Upper lobe of left lung (tissue), 6 donors: ENCODE measurements at regions not wholly inside any gene's neighbourhood (a gene's known extent, or its start where the extent isn't known, plus 50 kb on each side); places are given as distances from the start of the nearest gene placed in this dataset.

ENCODE experiments used
- ATAC-seq, 2 donors: fragments of 200-7000 bp; cut with Tn5 transposase; one replicate each; pipeline ENCODE4 v1.9.1; 2022; ENCODE audit warnings: mild to moderate bottlenecking in 2 of 2, moderate library complexity in 2 of 2; ENCODE audit not compliant: low FRiP score in 2 of 2
- DNase-seq, 2 donors: peaks; one replicate each; pipeline ENCODE4 v3.0.0-alpha.2; 2019 to 2020
- H3K27ac ChIP-seq, 4 donors: fragments of 200-600 bp; sonication (generic); one replicate each; pipeline ENCODE4 v1.5.1; 2016 to 2019
- H3K27me3 ChIP-seq, 4 donors: fragments of 200-600 bp; sonication (generic); one replicate each; pipeline ENCODE4 v1.5.1; 2017 to 2019
- H3K36me3 ChIP-seq, 4 donors: fragments of 200-600 bp; sonication (generic); one replicate each; pipeline ENCODE4 v1.5.1; 2016 to 2019
- H3K4me1 ChIP-seq, 4 donors: fragments of 200-600 bp; sonication (generic); one replicate each; pipeline ENCODE4 v1.5.1; 2018 to 2019
- H3K4me3 ChIP-seq, 4 donors: fragments of 200-600 bp; sonication (generic); one replicate each; pipeline ENCODE4 v1.5.1; 2017 to 2019; ENCODE audit warnings: mild to moderate bottlenecking in 2 of 4, moderate library complexity in 1 of 4
- H3K9me3 ChIP-seq, 4 donors: fragments of 200-600 bp; sonication (generic); one replicate each; pipeline ENCODE4 v1.5.1; 2018 to 2019
- CTCF ChIP-seq, 6 experiments: fragments of 450-650 bp in 4 of 6; fragments of 200-600 bp in 2 of 6; sonication (generic) in 2 of 6; IDR thresholded peaks; one replicate each; pipeline ENCODE4 v1.5.1; 2016 to 2019; ENCODE audit warnings: antibody characterized with exemption in 6 of 6
- EP300 ChIP-seq, 4 donors: sonication (generic); formaldehyde crosslinking; IDR thresholded peaks; one replicate each; pipeline ENCODE4 v1.5.1; 2017; ENCODE audit warnings: antibody characterized with exemption in 4 of 4, control low read depth in 2 of 4
- POLR2A ChIP-seq, 4 donors: fragments of 450-650 bp; IDR thresholded peaks; one replicate each; pipeline ENCODE4 v1.5.1; 2016 to 2017; ENCODE audit warnings: antibody characterized with exemption in 4 of 4, mild to moderate bottlenecking in 2 of 4
- POLR2AphosphoS5 ChIP-seq, 2 donors: sonication (generic); formaldehyde crosslinking; IDR thresholded peaks; one replicate each; pipeline ENCODE4 v1.5.1; 2017; ENCODE audit warnings: antibody characterized with exemption in 2 of 2
- whole genome bisulfite sequencing, 2 donors: methylation state at CpG; one replicate each; pipeline ENCODE4 v1.1.5; 2017 to 2018; 5-methylcytosine and 5-hydroxymethylcytosine counted together
- donor health status: DM: no; HTN: no; CAD: no; lungs with moderate emphysema.
- donor health status: DM: no; HTN: yes; CAD: no; lungs with severe emphysema.

- 44 to 50% methylated on average over 1 of the region's 1 CpG for WGBS, 2 donors
- DNase-seq (no peak), ATAC-seq (no peak)
- Histone ChIP-seq H3K4me3 (no peak overlapping the region), H3K4me1 (no peaks in the 10 kb centered on the region), H3K9me3 (no peaks in the 10 kb centered on the region), H3K27ac (no peak overlapping the region), H3K36me3 (no peaks in the 10 kb centered on the region), H3K27me3 (no peaks in the 10 kb centered on the region)
- TF ChIP-seq POLR2A (IDR thresholded peaks at IDR 0.05), result no peak
- TF ChIP-seq POLR2AphosphoS5 (IDR thresholded peaks at IDR 0.05), result no peak
- no peak for TF ChIP-seq CTCF (IDR thresholded peaks at IDR 0.05)
- no peak for TF ChIP-seq EP300 (IDR thresholded peaks at IDR 0.05)
Observed at GRCh38 chr16:65752522-65752844, 614.0 kb upstream of the CDH5 start.

- DNase-seq, result no peak
- no peaks in the 10 kb centered on the region for H3K9me3 ChIP-seq
- H3K4me1 ChIP-seq, result no peaks in the 10 kb centered on the region
- no peak for TF ChIP-seq EP300 (IDR thresholded peaks at IDR 0.05)
- no peak for TF ChIP-seq POLR2AphosphoS5 (IDR thresholded peaks at IDR 0.05)
- no peak for TF ChIP-seq POLR2A (IDR thresholded peaks at IDR 0.05)
- no peak for TF ChIP-seq CTCF (IDR thresholded peaks at IDR 0.05)
- H3K27ac ChIP-seq, result peak overlapping the region in 2 of 4 donors; percentile 2 to 16
- 62 to 65% methylated on average over 8 of the region's 8 CpGs for WGBS, 2 donors
- no peaks in the 10 kb centered on the region for H3K36me3 ChIP-seq
- H3K27me3 ChIP-seq, result no peaks in the 10 kb centered on the region
- no peak overlapping the region for H3K4me3 ChIP-seq
- ATAC-seq, result no peak
Observed at GRCh38 chr16:65751622-65752521, 614.6 kb upstream of the CDH5 start.

GRCh38 chr16:65749506-65749905 is 617.0 kb upstream of the CDH5 start:
- TF ChIP-seq POLR2AphosphoS5 (IDR thresholded peaks at IDR 0.05) (no peak), POLR2A (IDR thresholded peaks at IDR 0.05) (no peak), CTCF (IDR thresholded peaks at IDR 0.05) (no peak), EP300 (IDR thresholded peaks at IDR 0.05) (no peak)
- H3K4me1 ChIP-seq, result no peaks in the 10 kb centered on the region
- H3K9me3 ChIP-seq, result no peaks in the 10 kb centered on the region
- H3K27me3 ChIP-seq, result no peaks in the 10 kb centered on the region
- no peak overlapping the region for H3K4me3 ChIP-seq
- H3K27ac ChIP-seq, result no peak overlapping the region
- H3K36me3 ChIP-seq, result no peaks in the 10 kb centered on the region
- DNase-seq (no peak), ATAC-seq (no peak)
- WGBS, 2 donors, result 54 to 55% methylated on average over 6 of the region's 6 CpGs

GRCh38 chr16:65746941-65747340 is 619.5 kb upstream of the CDH5 start:
- Histone ChIP-seq H3K27ac (no peak overlapping the region), H3K27me3 (no peaks in the 10 kb centered on the region), H3K9me3 (no peaks in the 10 kb centered on the region), H3K36me3 (no peaks in the 10 kb centered on the region), H3K4me1 (no peaks in the 10 kb centered on the region), H3K4me3 (no peak overlapping the region)
- ATAC-seq (no peak), DNase-seq (no peak)
- TF ChIP-seq EP300 (IDR thresholded peaks at IDR 0.05) (no peak), POLR2AphosphoS5 (IDR thresholded peaks at IDR 0.05) (no peak), POLR2A (IDR thresholded peaks at IDR 0.05) (no peak)
- WGBS, 2 donors, result 86 to 97% methylated on average over 4 of the region's 4 CpGs

GRCh38 chr16:65745201-65745708 is 621.2 kb upstream of the CDH5 start:
- WGBS, 2 donors, result 79 to 93% methylated on average over 1 of the region's 1 CpG
- no peak for ATAC-seq

More at GRCh38 chr16:65745201-65745708, 621.2 kb upstream of the CDH5 start:
- Histone ChIP-seq H3K27me3 (no peaks in the 10 kb centered on the region), H3K27ac (no peak overlapping the region), H3K36me3 (no peaks in the 10 kb centered on the region), H3K4me1 (no peaks in the 10 kb centered on the region), H3K4me3 (no peak overlapping the region), H3K9me3 (no peaks in the 10 kb centered on the region)
- DNase-seq, result no peak
- TF ChIP-seq POLR2AphosphoS5 (IDR thresholded peaks at IDR 0.05) (no peak), EP300 (IDR thresholded peaks at IDR 0.05) (no peak), POLR2A (IDR thresholded peaks at IDR 0.05) (no peak), CTCF (IDR thresholded peaks at IDR 0.05) (no peak)
